IMR-90 (cell line): ENCODE measurements at regions not wholly inside any gene's neighbourhood (a gene's known extent, or its start where the extent isn't known, plus 50 kb on each side); places are given as distances from the start of the nearest gene placed in this dataset.

Experiments used
- ATAC-seq: fragments of 200-7000 bp; cut with Tn5 transposase; 2 replicates; pipeline ENCODE4 v1.9.1; 2020; ENCODE audit warnings: low read depth, mild to moderate bottlenecking, moderate library complexity
- BruUV-seq: library from RNA; stranded (reverse); fragments of 400-500 nt; replicated peaks from 2 replicates; lab custom pipeline; 2021; lab: Mats Ljungman, UMichigan
- CTCF ChIA-PET: fragments of 300-600 bp; formaldehyde crosslinking; extraction: SDS; loops from one replicate; lab custom pipeline; 2021; ENCODE audit warnings: antibody characterized with exemption; lab: Yijun Ruan, JAX
- POLR2A ChIA-PET: fragments of 300-600 bp; sonication (Branson Sonifier 250); formaldehyde crosslinking; loops from one replicate; lab custom pipeline; 2022; ENCODE audit warnings: antibody characterized with exemption; ENCODE audit not compliant: unreplicated experiment; lab: Charles Lee
- DNase-seq: peaks from one replicate; pipeline ENCODE4 v3.0.0; 2013
- H2AFZ ChIP-seq: replicated peaks from 2 replicates; pipeline ENCODE3; 2013; ENCODE audit warnings: low read length, mild to moderate bottlenecking; ENCODE audit not compliant: poor library complexity
- H2AK5ac ChIP-seq: 2 replicates; pipeline ENCODE4 v1.6.1; 2013; ENCODE audit warnings: low read depth, low read length, inconsistent platforms
- H2AK9ac ChIP-seq: replicated peaks from 2 replicates; pipeline ENCODE3; 2013; ENCODE audit warnings: mild to moderate bottlenecking, low read depth, low read length, moderate library complexity; ENCODE audit not compliant: poor library complexity
- H2BK120ac ChIP-seq: 2 replicates; pipeline ENCODE4 v1.6.1; 2013; ENCODE audit warnings: low read depth, low read length, inconsistent platforms
- H2BK15ac ChIP-seq: 3 replicates; pipeline ENCODE4 v1.6.1; 2013; ENCODE audit warnings: low read depth, low read length, inconsistent platforms
- H2BK20ac ChIP-seq: 2 replicates; pipeline ENCODE4 v1.6.1; 2013; ENCODE audit warnings: low read depth, mild to moderate bottlenecking, inconsistent platforms, low read length, moderate library complexity
- H2BK5ac ChIP-seq: 2 replicates; pipeline ENCODE4 v1.6.1; 2013; ENCODE audit warnings: mild to moderate bottlenecking, low read depth, low read length, inconsistent platforms; ENCODE audit not compliant: poor library complexity, severe bottlenecking
- H3K14ac ChIP-seq: replicated peaks from 2 replicates; pipeline ENCODE4 v1.6.1; 2013; ENCODE audit warnings: low read depth, low read length, inconsistent platforms
- H3K18ac ChIP-seq: 2 replicates; pipeline ENCODE4 v1.6.1; 2013; ENCODE audit warnings: low read depth, low read length, control low read depth
- H3K23ac ChIP-seq: 2 replicates; pipeline ENCODE4 v1.6.1; 2013; ENCODE audit warnings: low read depth, low read length, inconsistent platforms
- H3K27ac ChIP-seq: 2 replicates; pipeline ENCODE4 v1.5.1; 2013; ENCODE audit warnings: mild to moderate bottlenecking, control low read depth, low read length; ENCODE audit not compliant: insufficient read depth
- H3K27me3 ChIP-seq: 2 replicates; pipeline ENCODE4 v1.6.1; 2013; ENCODE audit warnings: low read length; ENCODE audit not compliant: control insufficient read depth, insufficient read depth
- H3K36me3 ChIP-seq: 2 replicates; pipeline ENCODE4 v1.6.1; 2013; ENCODE audit warnings: low read length, mixed read lengths; ENCODE audit not compliant: control insufficient read depth, insufficient read depth
- H3K4ac ChIP-seq: 2 replicates; pipeline ENCODE4 v1.6.1; 2013; ENCODE audit warnings: low read depth, low read length, inconsistent platforms
- H3K4me1 ChIP-seq: 2 replicates; pipeline ENCODE4 v1.6.1; 2013; ENCODE audit warnings: low read length, mixed read lengths; ENCODE audit not compliant: control insufficient read depth, insufficient read depth
- H3K4me2 ChIP-seq: 2 replicates; pipeline ENCODE4 v1.6.1; 2013; ENCODE audit warnings: low read depth, mild to moderate bottlenecking, control low read depth, low read length, moderate library complexity
- H3K4me3 ChIP-seq: 2 replicates; pipeline ENCODE4 v1.5.1; 2013; ENCODE audit warnings: low read depth, mild to moderate bottlenecking, control low read depth, low read length, moderate library complexity; ENCODE audit not compliant: insufficient read depth
- H3K56ac ChIP-seq: 2 replicates; pipeline ENCODE4 v1.6.1; 2013; ENCODE audit warnings: low read length, inconsistent platforms; ENCODE audit not compliant: insufficient read depth; ENCODE audit errors: extremely low read depth
- H3K79me1 ChIP-seq, 2 experiments: 2 replicates each; pipeline ENCODE4 v1.6.1; 2013; ENCODE audit warnings: low read length in 2 of 2, inconsistent platforms in 1 of 2, low read depth in 1 of 2
- H3K9ac ChIP-seq: 2 replicates; pipeline ENCODE4 v1.6.1; 2013; ENCODE audit warnings: low read depth, low read length, control low read depth
- H3K9me1 ChIP-seq: 2 replicates; pipeline ENCODE4 v1.6.1; 2013; ENCODE audit warnings: low read length, inconsistent platforms; ENCODE audit not compliant: insufficient read depth
- H3K9me3 ChIP-seq: 2 replicates; pipeline ENCODE4 v1.6.1; 2013; ENCODE audit warnings: low read length; ENCODE audit not compliant: control insufficient read depth, insufficient read depth
- H4K20me1 ChIP-seq: 2 replicates; pipeline ENCODE4 v1.6.1; 2013; ENCODE audit warnings: low read length, inconsistent platforms; ENCODE audit not compliant: insufficient read depth
- H4K5ac ChIP-seq: 2 replicates; pipeline ENCODE4 v1.6.1; 2013; ENCODE audit warnings: mild to moderate bottlenecking, low read depth, low read length, control low read depth
- H4K8ac ChIP-seq, 2 experiments: 2 replicates each; pipeline ENCODE4 v1.6.1; 2013; ENCODE audit warnings: low read depth in 2 of 2, low read length in 2 of 2, control low read depth in 1 of 2, inconsistent platforms in 1 of 2
- H4K91ac ChIP-seq: 2 replicates; pipeline ENCODE4 v1.6.1; 2013; ENCODE audit warnings: low read depth, low read length, inconsistent platforms; ENCODE audit not compliant: insufficient read depth
- BHLHE40 ChIP-seq: fragments of 150-350 bp; IDR thresholded peaks from 2 replicates; pipeline ENCODE4 v1.6.1; 2016; ENCODE audit warnings: mild to moderate bottlenecking, low read depth, low read length
- CEBPB ChIP-seq: IDR thresholded peaks from 2 replicates; pipeline ENCODE4 v1.6.1; 2012; ENCODE audit warnings: low read depth, low read length, improper control_type of control experiment
- CHD1 ChIP-seq: IDR thresholded peaks from 2 replicates; pipeline ENCODE4 v1.6.1; 2012; ENCODE audit warnings: low read depth, low read length, improper control_type of control experiment
- FOS ChIP-seq: fragments of 150-350 bp; IDR thresholded peaks from 2 replicates; pipeline ENCODE4 v1.6.1; 2016; ENCODE audit warnings: low read depth, low read length
- MAZ ChIP-seq: IDR thresholded peaks from 2 replicates; pipeline ENCODE4 v1.6.1; 2012; ENCODE audit warnings: low read depth, mild to moderate bottlenecking, low read length, improper control_type of control experiment, moderate library complexity, borderline replicate concordance
- MXI1 ChIP-seq: IDR thresholded peaks from 2 replicates; pipeline ENCODE4 v1.6.1; 2012; ENCODE audit warnings: low read depth, mild to moderate bottlenecking, low read length, moderate library complexity, borderline replicate concordance
- NFE2L2 ChIP-seq: fragments of 150-350 bp; IDR thresholded peaks from 2 replicates; pipeline ENCODE4 v1.6.1; 2016; ENCODE audit warnings: low read depth, mild to moderate bottlenecking, low read length
- POLR2A ChIP-seq: IDR thresholded peaks from 2 replicates; pipeline ENCODE4 v1.6.1; 2012; ENCODE audit warnings: mild to moderate bottlenecking, low read depth, low read length
- RAD21 ChIP-seq: IDR thresholded peaks from 2 replicates; pipeline ENCODE4 v1.6.1; 2012; ENCODE audit warnings: low read length, improper control_type of control experiment
- RCOR1 ChIP-seq: IDR thresholded peaks from 2 replicates; pipeline ENCODE4 v1.6.1; 2012; ENCODE audit warnings: mild to moderate bottlenecking, low read length, improper control_type of control experiment; ENCODE audit not compliant: insufficient replicate concordance
- RFX5 ChIP-seq: IDR thresholded peaks from 2 replicates; pipeline ENCODE4 v1.8.0; 2012; ENCODE audit warnings: low read depth, mild to moderate bottlenecking, low read length, moderate library complexity
- SMC3 ChIP-seq: fragments of 150-350 bp; IDR thresholded peaks from 2 replicates; pipeline ENCODE4 v1.6.1; 2016; ENCODE audit warnings: low read depth, mild to moderate bottlenecking, antibody characterized with exemption, low read length, moderate library complexity
- WGBS, 2 experiments: methylation state at CpG; one replicate each; pipeline versions ENCODE4 v1.1.5 to v1.1.7; 2013; ENCODE audit warnings: missing lambda C conversion rate in 2 of 2; ENCODE audit not compliant: insufficient read length in 1 of 2; ENCODE audit errors: extremely low coverage in 2 of 2; 5-methylcytosine and 5-hydroxymethylcytosine counted together
- dilution Hi-C: fragments of 300-500 bp; cut with HindIII; formaldehyde crosslinking; loops from one replicate; pipeline ENCODE4 v1.14.3; 2018; ENCODE audit warnings: low sequenced_read_pairs; ENCODE audit not compliant: unreplicated experiment
- in situ Hi-C: fragments of 300-500 bp; cut with MboI; formaldehyde crosslinking; loops from 3 replicates; pipeline ENCODE4 v1.14.3; 2019; ENCODE audit warnings: low sequenced_read_pairs, inconsistent platforms, mixed read lengths
- intact Hi-C: fragments of 100-400 bp; cut with micrococcal nuclease; formaldehyde crosslinking; loops from 2 replicates; pipeline ENCODE4 v1.10.0; 2022
- TF ChIP-seq, protein P1 (sequence below): fragments of 150-350 bp; IDR thresholded peaks from 2 replicates; pipeline ENCODE4 v1.6.1; 2017; ENCODE audit warnings: mild to moderate bottlenecking, antibody characterized with exemption, low read length, low read depth
- TF ChIP-seq, protein P2 (sequence below): fragments of 150-350 bp; IDR thresholded peaks from 2 replicates; pipeline ENCODE4 v1.6.1; 2016; ENCODE audit warnings: low read depth, mild to moderate bottlenecking, low read length, moderate library complexity, borderline replicate concordance
- TF ChIP-seq, protein P3 (sequence below): conservative IDR thresholded peaks from 2 replicates; pipeline ENCODE4 v1.5.1; 2012; ENCODE audit warnings: mild to moderate bottlenecking, low read depth, low read length, improper control_type of control experiment

DNA sequence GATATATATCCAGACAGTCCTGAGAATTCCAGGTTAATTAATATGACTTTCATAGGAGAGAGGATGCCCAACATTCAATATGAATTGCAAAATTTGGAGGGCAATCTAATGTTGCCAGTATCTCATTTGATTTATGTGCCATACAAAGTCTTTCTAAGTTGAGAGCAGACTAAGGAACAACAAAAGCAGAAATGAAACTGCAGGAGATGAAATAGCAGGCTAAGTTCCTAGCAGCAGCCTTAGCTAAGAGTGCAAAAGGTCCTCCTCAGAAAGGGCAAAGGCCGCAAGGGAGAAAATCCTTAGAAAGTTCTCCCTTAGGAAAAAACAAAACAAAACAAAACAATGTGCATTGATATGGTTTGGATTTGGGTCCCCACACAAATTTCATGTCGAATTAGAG is 602.9 kb upstream of the HTR2C start:
- Histone ChIP-seq H3K9ac (no peak overlapping the region), H3K4me2 (no peak overlapping the region), H3K36me3 (no peaks in the 10 kb centered on the region), H2BK5ac (no peak overlapping the region), H3K18ac (no peak overlapping the region), H4K8ac (no peak overlapping the region), H4K5ac (no peak overlapping the region), H3K9me1 (no peaks in the 10 kb centered on the region), H3K79me1 (no peaks in the 10 kb centered on the region), H3K56ac (no peak overlapping the region), H2AK9ac (no peak overlapping the region), H2BK15ac (no peak overlapping the region), H3K4me3 (no peak overlapping the region), H3K27ac (no peak overlapping the region), H3K14ac (no peak overlapping the region), H3K9me3 (no peaks in the 10 kb centered on the region), H4K91ac (no peak overlapping the region), H2BK120ac (no peak overlapping the region), H3K23ac (no peak overlapping the region), H3K27me3 (0 out of 2 replicates have a peak, but pooled peaks cover 2% of the 10 kb centered on the region), H3K4me1 (no peaks in the 10 kb centered on the region), H2AFZ (no peak overlapping the region), H3K4ac (no peak overlapping the region), H2AK5ac (no peak overlapping the region), H2BK20ac (no peak overlapping the region), H4K20me1 (no peaks in the 10 kb centered on the region)
- dilution Hi-C loops (no loop called here), in situ Hi-C loops (no loop called here), intact Hi-C loops (no loop called here)
- ATAC-seq (no peak), DNase-seq (no peak)
- BruUV-seq = no TSS peak
- TF ChIP-seq BHLHE40 = no peak
- TF ChIP-seq RFX5 = no peak
- TF ChIP-seq NFE2L2 = no peak
- no peak for TF ChIP-seq RCOR1
- no peak for TF ChIP-seq RAD21
- TF ChIP-seq POLR2A = no peak
- TF ChIP-seq, protein P1, sequence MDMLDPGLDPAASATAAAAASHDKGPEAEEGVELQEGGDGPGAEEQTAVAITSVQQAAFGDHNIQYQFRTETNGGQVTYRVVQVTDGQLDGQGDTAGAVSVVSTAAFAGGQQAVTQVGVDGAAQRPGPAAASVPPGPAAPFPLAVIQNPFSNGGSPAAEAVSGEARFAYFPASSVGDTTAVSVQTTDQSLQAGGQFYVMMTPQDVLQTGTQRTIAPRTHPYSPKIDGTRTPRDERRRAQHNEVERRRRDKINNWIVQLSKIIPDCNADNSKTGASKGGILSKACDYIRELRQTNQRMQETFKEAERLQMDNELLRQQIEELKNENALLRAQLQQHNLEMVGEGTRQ = no peak
- TF ChIP-seq MAZ = no peak
- no peak for TF ChIP-seq SMC3
- no peak for TF ChIP-seq MXI1
- TF ChIP-seq, protein P2, sequence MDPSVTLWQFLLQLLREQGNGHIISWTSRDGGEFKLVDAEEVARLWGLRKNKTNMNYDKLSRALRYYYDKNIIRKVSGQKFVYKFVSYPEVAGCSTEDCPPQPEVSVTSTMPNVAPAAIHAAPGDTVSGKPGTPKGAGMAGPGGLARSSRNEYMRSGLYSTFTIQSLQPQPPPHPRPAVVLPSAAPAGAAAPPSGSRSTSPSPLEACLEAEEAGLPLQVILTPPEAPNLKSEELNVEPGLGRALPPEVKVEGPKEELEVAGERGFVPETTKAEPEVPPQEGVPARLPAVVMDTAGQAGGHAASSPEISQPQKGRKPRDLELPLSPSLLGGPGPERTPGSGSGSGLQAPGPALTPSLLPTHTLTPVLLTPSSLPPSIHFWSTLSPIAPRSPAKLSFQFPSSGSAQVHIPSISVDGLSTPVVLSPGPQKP = no peak
- no peak for TF ChIP-seq FOS
- no peak for TF ChIP-seq CHD1
- TF ChIP-seq CEBPB = no peak
- TF ChIP-seq, protein P3, sequence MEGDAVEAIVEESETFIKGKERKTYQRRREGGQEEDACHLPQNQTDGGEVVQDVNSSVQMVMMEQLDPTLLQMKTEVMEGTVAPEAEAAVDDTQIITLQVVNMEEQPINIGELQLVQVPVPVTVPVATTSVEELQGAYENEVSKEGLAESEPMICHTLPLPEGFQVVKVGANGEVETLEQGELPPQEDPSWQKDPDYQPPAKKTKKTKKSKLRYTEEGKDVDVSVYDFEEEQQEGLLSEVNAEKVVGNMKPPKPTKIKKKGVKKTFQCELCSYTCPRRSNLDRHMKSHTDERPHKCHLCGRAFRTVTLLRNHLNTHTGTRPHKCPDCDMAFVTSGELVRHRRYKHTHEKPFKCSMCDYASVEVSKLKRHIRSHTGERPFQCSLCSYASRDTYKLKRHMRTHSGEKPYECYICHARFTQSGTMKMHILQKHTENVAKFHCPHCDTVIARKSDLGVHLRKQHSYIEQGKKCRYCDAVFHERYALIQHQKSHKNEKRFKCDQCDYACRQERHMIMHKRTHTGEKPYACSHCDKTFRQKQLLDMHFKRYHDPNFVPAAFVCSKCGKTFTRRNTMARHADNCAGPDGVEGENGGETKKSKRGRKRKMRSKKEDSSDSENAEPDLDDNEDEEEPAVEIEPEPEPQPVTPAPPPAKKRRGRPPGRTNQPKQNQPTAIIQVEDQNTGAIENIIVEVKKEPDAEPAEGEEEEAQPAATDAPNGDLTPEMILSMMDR = no peak
- CTCF ChIA-PET = no interaction called here
- WGBS, 2 experiments = no CpG with 5 or more reads among the region's 2 CpGs
- POLR2A ChIA-PET = no interaction called here
